SK-N-SH (cell line): ENCODE measurements at regions not wholly inside any gene's neighbourhood (a gene's known extent, or its start where the extent isn't known, plus 50 kb on each side); places are given as distances from the start of the nearest gene placed in this dataset.

Experiments
- CTCF ChIA-PET: fragments of 300-600, 350-600 bp; formaldehyde crosslinking; extraction: SDS; loops from one replicate; lab custom pipeline; 2021; lab: Yijun Ruan, JAX
- POLR2A ChIA-PET: fragments of 350-600 bp; sonication (Branson Sonifier 250); formaldehyde crosslinking; extraction: SDS; loops from one replicate; lab custom pipeline; 2020; ENCODE audit warnings: antibody characterized with exemption, inconsistent platforms; lab: Yijun Ruan, JAX
- DNase-seq: peaks from one replicate; pipeline ENCODE4 v3.0.0; 2012
- H2AFZ ChIP-seq: fragments of 200-600 bp; sonication (generic); 2 replicates; pipeline ENCODE4 v1.8.1; 2016; ENCODE audit warnings: antibody characterized with exemption, mild to moderate bottlenecking, low read depth
- H3F3A ChIP-seq: fragments of 200-600 bp; sonication (generic); replicated peaks from 2 replicates; pipeline ENCODE3; 2016; ENCODE audit warnings: antibody characterized with exemption, mild to moderate bottlenecking; ENCODE audit not compliant: insufficient read depth
- H3K27ac ChIP-seq, 2 experiments: fragments of 200-500 bp in 1 of 2; fragments of 200-600 bp in 1 of 2; sonication (Bioruptor generic) in 1 of 2; sonication (generic), shearing (Covaris generic) in 1 of 2; 2 replicates each; pipeline versions ENCODE4 v1.5.1 to v1.6.1; 2014 to 2016; ENCODE audit warnings: low read depth in 2 of 2, inconsistent platforms in 1 of 2, low read length in 1 of 2, mild to moderate bottlenecking in 1 of 2, mixed read lengths in 1 of 2
- H3K27me3 ChIP-seq: fragments of 200-600 bp; sonication (generic), shearing (Covaris generic); 2 replicates; pipeline ENCODE4 v1.6.1; 2016; ENCODE audit warnings: mixed run types; ENCODE audit not compliant: insufficient read depth
- H3K36me3 ChIP-seq, 2 experiments: fragments of 200-500 bp in 1 of 2; fragments of 200-600 bp in 1 of 2; sonication (Bioruptor generic) in 1 of 2; sonication (generic) in 1 of 2; replicated peaks in 1 of 2; 2 replicates each; pipeline versions ENCODE3 to v1.5.1; 2014 to 2016; ENCODE audit warnings: low read length in 1 of 2, mild to moderate bottlenecking in 1 of 2; ENCODE audit not compliant: insufficient read depth in 2 of 2, control insufficient read depth in 1 of 2
- H3K4me1 ChIP-seq, 2 experiments: fragments of 200-500 bp in 1 of 2; fragments of 200-600 bp in 1 of 2; sonication (Bioruptor generic) in 1 of 2; sonication (generic), shearing (Covaris generic) in 1 of 2; 2 replicates each; pipeline versions ENCODE4 v1.5.1 to v1.6.1; 2014 to 2016; ENCODE audit warnings: low read depth in 1 of 2, low read length in 1 of 2, mixed run types in 1 of 2; ENCODE audit not compliant: insufficient read depth in 2 of 2, control insufficient read depth in 1 of 2
- H3K4me2 ChIP-seq: fragments of 200-600 bp; sonication (generic), shearing (Covaris generic); 2 replicates; pipeline ENCODE4 v1.6.1; 2017; ENCODE audit warnings: mixed run types
- H3K4me3 ChIP-seq, 2 experiments: fragments of 200-500 bp in 1 of 2; fragments of 200-600 bp in 1 of 2; sonication (Bioruptor generic) in 1 of 2; sonication (generic), shearing (Covaris generic) in 1 of 2; 2 replicates each; pipeline versions ENCODE4 v1.5.1 to v1.8.1; 2014 to 2016; ENCODE audit warnings: low read depth in 2 of 2, inconsistent platforms in 1 of 2, low read length in 1 of 2, mild to moderate bottlenecking in 1 of 2, mixed read lengths in 1 of 2, moderate library complexity in 1 of 2
- H3K79me2 ChIP-seq: fragments of 200-600 bp; sonication (generic); 2 replicates; pipeline ENCODE4 v1.8.1; 2017; ENCODE audit warnings: mild to moderate bottlenecking; ENCODE audit not compliant: insufficient read depth
- H3K9ac ChIP-seq: fragments of 200-600 bp; sonication (generic); 2 replicates; pipeline ENCODE4 v1.6.1; 2017; ENCODE audit warnings: mixed run types
- H3K9me2 ChIP-seq: fragments of 200-600 bp; sonication (generic); 2 replicates; pipeline ENCODE4 v1.6.1; 2017; ENCODE audit warnings: mixed run types
- H3K9me3 ChIP-seq: fragments of 200-600 bp; sonication (generic); 2 replicates; pipeline ENCODE4 v1.6.1; 2017; ENCODE audit warnings: mixed run types, mild to moderate bottlenecking, moderate library complexity
- H4K20me1 ChIP-seq: fragments of 200-600 bp; sonication (generic); 2 replicates; pipeline ENCODE4 v1.6.1; 2017; ENCODE audit warnings: mild to moderate bottlenecking, mixed run types; ENCODE audit not compliant: insufficient read depth
- CHD2 ChIP-seq: fragments of 150-350 bp; IDR thresholded peaks from 2 replicates; pipeline ENCODE4 v1.6.1; 2018; ENCODE audit warnings: low read length; ENCODE audit not compliant: partially characterized antibody
- CTCF ChIP-seq: fragments of 200-600 bp; sonication (generic); IDR thresholded peaks from 2 replicates; pipeline ENCODE4 v1.6.1; 2017; ENCODE audit warnings: antibody characterized with exemption, mild to moderate bottlenecking, moderate library complexity
- FOSL2 ChIP-seq: IDR thresholded peaks from 2 replicates; pipeline ENCODE4 v1.4.0; 2012; ENCODE audit warnings: low read depth, mild to moderate bottlenecking, moderate library complexity, borderline replicate concordance
- FOXJ3 ChIP-seq: sonication (generic); formaldehyde crosslinking; IDR thresholded peaks from 2 replicates; pipeline ENCODE4 v1.5.1; 2020; ENCODE audit warnings: mild to moderate bottlenecking, missing genetic modification reagents
- FOXM1 ChIP-seq: IDR thresholded peaks from 2 replicates; pipeline ENCODE4 v1.4.0; 2012; ENCODE audit warnings: low read depth, mild to moderate bottlenecking
- MAX ChIP-seq: IDR thresholded peaks from 2 replicates; pipeline ENCODE4 v1.4.0; 2012; ENCODE audit warnings: low read depth
- MXI1 ChIP-seq: IDR thresholded peaks from 2 replicates; pipeline ENCODE4 v1.6.1; 2012; ENCODE audit warnings: mild to moderate bottlenecking, low read depth, low read length, improper control_type of control experiment
- NRF1 ChIP-seq: IDR thresholded peaks from 2 replicates; pipeline ENCODE4 v1.6.1; 2012; ENCODE audit warnings: low read depth, mild to moderate bottlenecking, low read length
- PBX3 ChIP-seq: IDR thresholded peaks from 2 replicates; pipeline ENCODE4; 2012
- RCOR1 ChIP-seq: fragments of 150-350 bp; IDR thresholded peaks from 2 replicates; pipeline ENCODE4 v1.6.1; 2017; ENCODE audit warnings: antibody characterized with exemption, low read length
- REST ChIP-seq: IDR thresholded peaks from 2 replicates; pipeline ENCODE4 v1.6.1; 2012; ENCODE audit warnings: mild to moderate bottlenecking, low read depth, low read length, moderate library complexity
- SIN3A ChIP-seq: IDR thresholded peaks from 2 replicates; pipeline ENCODE4 v1.6.1; 2012; ENCODE audit warnings: low read depth, mild to moderate bottlenecking, low read length, moderate library complexity, borderline replicate concordance
- SMC3 ChIP-seq: IDR thresholded peaks from 2 replicates; pipeline ENCODE4 v1.6.1; 2012; ENCODE audit warnings: low read depth, low read length, improper control_type of control experiment
- TCF12 ChIP-seq: IDR thresholded peaks from 2 replicates; pipeline ENCODE4 v1.4.0; 2012
- USF1 ChIP-seq: IDR thresholded peaks from 2 replicates; pipeline ENCODE4 v1.4.0; 2012; ENCODE audit warnings: low read depth, borderline replicate concordance
- USF2 ChIP-seq: fragments of 150-350 bp; IDR thresholded peaks from 2 replicates; pipeline ENCODE4 v1.6.1; 2017; ENCODE audit warnings: antibody characterized with exemption, low read length, low read depth, borderline replicate concordance
- WGBS: methylation state at CpG from one replicate; pipeline ENCODE4 v1.1.6; 2017; ENCODE audit warnings: low lambda C conversion rate; 5-methylcytosine and 5-hydroxymethylcytosine counted together

- Histone ChIP-seq H3K36me3 (no peaks in the 10 kb centered on the region), H3K4me2 (no peak overlapping the region)
- WGBS = 78% methylated on average over 1 of the region's 1 CpG
Observed at GRCh38 chr5:50559955-50560354, 106.5 kb upstream of the PARP8 start.

More at GRCh38 chr5:50559955-50560354, 106.5 kb upstream of the PARP8 start:
- Histone ChIP-seq H3K9me3 (no peaks in the 10 kb centered on the region), H4K20me1 (no peaks in the 10 kb centered on the region), H3F3A (no peaks in the 10 kb centered on the region), H3K4me3 (no peak overlapping the region), H3K27ac (no peak overlapping the region), H3K79me2 (no peaks in the 10 kb centered on the region), H3K27me3 (no peaks in the 10 kb centered on the region), H2AFZ (no peak overlapping the region), H3K9me2 (no peaks in the 10 kb centered on the region), H3K4me1 (no peaks in the 10 kb centered on the region), H3K9ac (no peak overlapping the region)
- ChIA-PET POLR2A (no interaction called here), CTCF (no interaction called here)
- no peak for DNase-seq
- TF ChIP-seq FOXJ3 (CRISPR knock-in tag) (no peak), RCOR1 (no peak), CHD2 (no peak), USF2 (no peak), USF1 (no peak), SMC3 (no peak), FOSL2 (no peak), FOXM1 (no peak), REST (no peak), PBX3 (no peak), SIN3A (no peak), MXI1 (no peak), CTCF (no peak), NRF1 (no peak), TCF12 (no peak), MAX (no peak)
